Activated T-cell treated with anti-CD3 and anti-CD28 coated beads, Interleukin-2, amount 50 U/mL, for 24 hours (primary cell): ENCODE measurements at regions not wholly inside any gene's neighbourhood (a gene's known extent, or its start where the extent isn't known, plus 50 kb on each side); places are given as distances from the start of the nearest gene placed in this dataset.
A peak's percentile ranks its signal among the peaks of the same experiment; 100 is the strongest.

Experiments
- DNase-seq: peaks from one replicate; pipeline ENCODE4 v3.0.0-alpha.2; 2020
- H3K27ac Mint-ChIP-seq: 2 replicates; pipeline ENCODE4 v1.8.0; 2020; ENCODE audit warnings: mild to moderate bottlenecking, mixed read lengths
- H3K27me3 Mint-ChIP-seq: 2 replicates; pipeline ENCODE4 v1.8.0; 2020; ENCODE audit warnings: mixed read lengths
- H3K36me3 Mint-ChIP-seq: 2 replicates; pipeline ENCODE4 v1.8.0; 2020; ENCODE audit warnings: low read depth, mixed read lengths
- H3K4me1 Mint-ChIP-seq: 2 replicates; pipeline ENCODE4 v1.8.0; 2020; ENCODE audit warnings: low read depth, mixed read lengths
- H3K4me3 Mint-ChIP-seq: 2 replicates; pipeline ENCODE4 v1.8.0; 2020; ENCODE audit warnings: mild to moderate bottlenecking, moderate library complexity, mixed read lengths
- H3K9me3 Mint-ChIP-seq: 2 replicates; pipeline ENCODE4 v1.8.0; 2020; ENCODE audit warnings: mixed read lengths

GRCh38 chr1:24992124-24992760, 62.2 kb upstream of the RUNX3 start:
- Mint-ChIP-seq H3K27ac (peak overlapping the region; percentile 96), H3K36me3 (peaks cover 6% of the 10 kb centered on the region), H3K27me3 (no peaks in the 10 kb centered on the region), H3K9me3 (peaks cover 10% of the 10 kb centered on the region), H3K4me1 (peaks cover 97% of the 10 kb centered on the region), H3K4me3 (peak overlapping the region; percentile 59)
- no peak for DNase-seq

GRCh38 chr1:24991697-24992096, 61.6 kb upstream of the RUNX3 start:
- no peak for DNase-seq
- Mint-ChIP-seq H3K27me3 (no peaks in the 10 kb centered on the region), H3K27ac (peak overlapping the region; percentile 96), H3K4me1 (peaks cover 95% of the 10 kb centered on the region), H3K36me3 (peaks cover under 1% of the 10 kb centered on the region), H3K4me3 (peak overlapping the region; percentile 59), H3K9me3 (peaks cover 4% of the 10 kb centered on the region)

- peaks cover 95% of the 10 kb centered on the region for H3K4me1 Mint-ChIP-seq
- H3K27ac Mint-ChIP-seq, result peak overlapping the region; percentile 96
- peaks cover 3% of the 10 kb centered on the region for H3K9me3 Mint-ChIP-seq
- H3K4me3 Mint-ChIP-seq, result peak overlapping the region; percentile 32
- no peaks in the 10 kb centered on the region for H3K27me3 Mint-ChIP-seq
- DNase-seq, result no peak
- no peaks in the 10 kb centered on the region for H3K36me3 Mint-ChIP-seq
These were observed 60.9 kb upstream of the RUNX3 start for GRCh38 chr1:24990779-24991641.

- no peaks in the 10 kb centered on the region for H3K27me3 Mint-ChIP-seq
- H3K4me1 Mint-ChIP-seq, result peaks cover 95% of the 10 kb centered on the region
- no peaks in the 10 kb centered on the region for H3K36me3 Mint-ChIP-seq
- peaks cover 3% of the 10 kb centered on the region for H3K9me3 Mint-ChIP-seq
- H3K27ac Mint-ChIP-seq, result peak overlapping the region; percentile 96
- no peak for DNase-seq
- peak overlapping the region; percentile 17 for H3K4me3 Mint-ChIP-seq
These were observed 60.1 kb upstream of the RUNX3 start for GRCh38 chr1:24990136-24990535.

- no peak overlapping the region for H3K4me3 Mint-ChIP-seq
These were observed 59.0 kb upstream of the RUNX3 start for GRCh38 chr1:24989082-24989481.

GRCh38 chr1:24988558-24988912, 58.5 kb upstream of the RUNX3 start:
- Mint-ChIP-seq H3K27ac (peak overlapping the region; percentile 74), H3K4me1 (peaks cover 95% of the 10 kb centered on the region), H3K9me3 (peaks cover 3% of the 10 kb centered on the region), H3K36me3 (no peaks in the 10 kb centered on the region), H3K27me3 (no peaks in the 10 kb centered on the region), H3K4me3 (no peak overlapping the region)
- no peak for DNase-seq

More at GRCh38 chr1:24989082-24989481, 59.0 kb upstream of the RUNX3 start:
- Mint-ChIP-seq H3K27ac (peak overlapping the region; percentile 74), H3K9me3 (peaks cover 3% of the 10 kb centered on the region), H3K27me3 (no peaks in the 10 kb centered on the region), H3K4me1 (peaks cover 95% of the 10 kb centered on the region), H3K36me3 (no peaks in the 10 kb centered on the region)
- no peak for DNase-seq

- Mint-ChIP-seq H3K36me3 (no peaks in the 10 kb centered on the region), H3K27ac (peak overlapping the region; percentile 74), H3K27me3 (no peaks in the 10 kb centered on the region), H3K9me3 (peaks cover 3% of the 10 kb centered on the region), H3K4me1 (peaks cover 95% of the 10 kb centered on the region), H3K4me3 (peak overlapping the region; percentile 4)
- no peak for DNase-seq
These were observed 57.9 kb upstream of the RUNX3 start for GRCh38 chr1:24987875-24988557.

- DNase-seq, result no peak
- H3K27ac Mint-ChIP-seq, result peak overlapping the region; percentile 74
- H3K4me3 Mint-ChIP-seq, result no peak overlapping the region
These were observed 57.3 kb upstream of the RUNX3 start for GRCh38 chr1:24987424-24987823.

GRCh38 chr1:24986372-24986965, 56.4 kb upstream of the RUNX3 start:
- H3K27ac Mint-ChIP-seq, result peak overlapping the region; percentile 38

More at GRCh38 chr1:24987424-24987823, 57.3 kb upstream of the RUNX3 start:
- H3K4me1 Mint-ChIP-seq, result peaks cover 95% of the 10 kb centered on the region
- H3K9me3 Mint-ChIP-seq, result peaks cover 3% of the 10 kb centered on the region
- H3K27me3 Mint-ChIP-seq, result no peaks in the 10 kb centered on the region
- H3K36me3 Mint-ChIP-seq, result no peaks in the 10 kb centered on the region

GRCh38 chr1:24985737-24986136, 55.7 kb upstream of the RUNX3 start:
- H3K36me3 Mint-ChIP-seq, result no peaks in the 10 kb centered on the region
- no peak overlapping the region for H3K4me3 Mint-ChIP-seq
- H3K27me3 Mint-ChIP-seq, result no peaks in the 10 kb centered on the region
- H3K9me3 Mint-ChIP-seq, result peaks cover 3% of the 10 kb centered on the region
- peaks cover 95% of the 10 kb centered on the region for H3K4me1 Mint-ChIP-seq
- no peak for DNase-seq
- peak overlapping the region; percentile 12 for H3K27ac Mint-ChIP-seq

More at GRCh38 chr1:24986372-24986965, 56.4 kb upstream of the RUNX3 start:
- peaks cover 95% of the 10 kb centered on the region for H3K4me1 Mint-ChIP-seq
- no peak for DNase-seq
- H3K4me3 Mint-ChIP-seq, result no peak overlapping the region
- peaks cover 3% of the 10 kb centered on the region for H3K9me3 Mint-ChIP-seq
- no peaks in the 10 kb centered on the region for H3K36me3 Mint-ChIP-seq
- H3K27me3 Mint-ChIP-seq, result no peaks in the 10 kb centered on the region

- Mint-ChIP-seq H3K4me3 (no peak overlapping the region), H3K36me3 (no peaks in the 10 kb centered on the region), H3K27ac (peak overlapping the region; percentile 12), H3K27me3 (no peaks in the 10 kb centered on the region), H3K4me1 (peaks cover 95% of the 10 kb centered on the region), H3K9me3 (peaks cover 3% of the 10 kb centered on the region)
- DNase-seq, result peak; percentile 47
These were observed 54.9 kb upstream of the RUNX3 start for GRCh38 chr1:24984800-24985522.

GRCh38 chr1:24984300-24984699, 54.2 kb upstream of the RUNX3 start:
- H3K4me3 Mint-ChIP-seq, result no peak overlapping the region
- no peak for DNase-seq
- no peaks in the 10 kb centered on the region for H3K36me3 Mint-ChIP-seq
- peaks cover 97% of the 10 kb centered on the region for H3K4me1 Mint-ChIP-seq
- peaks cover 3% of the 10 kb centered on the region for H3K9me3 Mint-ChIP-seq
- peak overlapping the region; percentile 3 for H3K27ac Mint-ChIP-seq
- H3K27me3 Mint-ChIP-seq, result no peaks in the 10 kb centered on the region

GRCh38 chr1:24983006-24983680, 53.1 kb upstream of the RUNX3 start:
- H3K4me1 Mint-ChIP-seq, result peaks cover 97% of the 10 kb centered on the region
- H3K27ac Mint-ChIP-seq, result peak overlapping the region; percentile 92
- H3K4me3 Mint-ChIP-seq, result no peak overlapping the region
- DNase-seq, result no peak
- no peaks in the 10 kb centered on the region for H3K36me3 Mint-ChIP-seq
- no peaks in the 10 kb centered on the region for H3K27me3 Mint-ChIP-seq
- H3K9me3 Mint-ChIP-seq, result peaks cover 3% of the 10 kb centered on the region
